Neuronal stem cell (in vitro differentiated cells): ENCODE measurements at regions not wholly inside any gene's neighbourhood (a gene's known extent, or its start where the extent isn't known, plus 50 kb on each side); places are given as distances from the start of the nearest gene placed in this dataset.
"Not testable (repeated sequence)": the region's sequence is repeated elsewhere in the genome, so short reads cannot be mapped to it uniquely, and the experiment has no call there.

ENCODE experiments used
- DNase-seq: peaks from one replicate; pipeline ENCODE4 v3.0.0-alpha.2; 2013; ENCODE audit warnings: low spot score
- H2AFZ ChIP-seq: one replicate; pipeline ENCODE4 v1.6.1; 2013; ENCODE audit warnings: mild to moderate bottlenecking, low read length, inconsistent platforms
- H2AK5ac ChIP-seq: 2 replicates; pipeline ENCODE4 v1.6.1; 2013; ENCODE audit warnings: low read depth, mild to moderate bottlenecking, inconsistent platforms, low read length, moderate library complexity, mixed read lengths
- H2BK120ac ChIP-seq: 2 replicates; pipeline ENCODE4 v1.6.1; 2013; ENCODE audit warnings: low read depth, mild to moderate bottlenecking, inconsistent platforms, low read length, moderate library complexity, mixed read lengths
- H2BK12ac ChIP-seq: one replicate; pipeline ENCODE4 v1.6.1; 2013; ENCODE audit warnings: low read length, inconsistent platforms
- H2BK15ac ChIP-seq: 2 replicates; pipeline ENCODE4 v1.6.1; 2013; ENCODE audit warnings: mild to moderate bottlenecking, low read length, inconsistent platforms, mixed read lengths
- H2BK5ac ChIP-seq: one replicate; pipeline ENCODE4 v1.6.1; 2013; ENCODE audit warnings: inconsistent platforms, mild to moderate bottlenecking, low read length, moderate library complexity
- H3K14ac ChIP-seq: one replicate; pipeline ENCODE4 v1.6.1; 2013; ENCODE audit warnings: low read length, inconsistent platforms
- H3K18ac ChIP-seq: 2 replicates; pipeline ENCODE4 v1.6.1; 2013; ENCODE audit warnings: low read length, inconsistent platforms
- H3K23ac ChIP-seq: 2 replicates; pipeline ENCODE4 v1.6.1; 2013; ENCODE audit warnings: low read depth, mild to moderate bottlenecking, mixed read lengths, low read length, inconsistent platforms; ENCODE audit not compliant: poor library complexity
- H3K27ac ChIP-seq: replicated peaks from 3 replicates; pipeline ENCODE4 v1.5.1; 2013; ENCODE audit warnings: low read length, inconsistent platforms
- H3K27me3 ChIP-seq, 3 experiments: 2 replicates each; pipeline ENCODE4 v1.6.1; 2013; ENCODE audit warnings: low read length in 3 of 3, mild to moderate bottlenecking in 2 of 3, inconsistent platforms in 1 of 3, low read depth in 1 of 3, mixed read lengths in 1 of 3, moderate library complexity in 1 of 3; ENCODE audit not compliant: control insufficient read depth in 3 of 3, insufficient read depth in 3 of 3
- H3K36me3 ChIP-seq, 2 donors: replicated peaks in 1 of 2; 2 replicates each; pipeline ENCODE4 v1.6.1; 2013; ENCODE audit warnings: low read length in 2 of 2; ENCODE audit not compliant: control insufficient read depth in 2 of 2, insufficient read depth in 2 of 2
- H3K4ac ChIP-seq: 2 replicates; pipeline ENCODE4 v1.6.1; 2013; ENCODE audit warnings: inconsistent platforms, mild to moderate bottlenecking, low read length, moderate library complexity
- H3K4me1 ChIP-seq, 2 donors: 1 replicate in 1 of 2; 2 replicates in 1 of 2; pipeline ENCODE4 v1.6.1; 2013; ENCODE audit warnings: low read length in 2 of 2, low read depth in 1 of 2; ENCODE audit not compliant: control insufficient read depth in 2 of 2, insufficient read depth in 1 of 2
- H3K4me2 ChIP-seq: one replicate; pipeline ENCODE4 v1.6.1; 2013; ENCODE audit warnings: mild to moderate bottlenecking, low read length, inconsistent platforms; ENCODE audit not compliant: insufficient read depth, poor library complexity, severe bottlenecking
- H3K4me3 ChIP-seq, 2 donors: 2 replicates each; pipeline ENCODE4 v1.5.1; 2013; ENCODE audit warnings: low read length in 2 of 2, mild to moderate bottlenecking in 2 of 2, inconsistent platforms in 1 of 2, moderate library complexity in 1 of 2
- H3K79me1 ChIP-seq: one replicate; pipeline ENCODE4 v1.6.1; 2013; ENCODE audit warnings: low read depth, mild to moderate bottlenecking, inconsistent platforms, low read length, moderate library complexity
- H3K9ac ChIP-seq: one replicate; pipeline ENCODE4 v1.6.1; 2013; ENCODE audit warnings: mild to moderate bottlenecking, low read depth, low read length, inconsistent platforms; ENCODE audit not compliant: poor library complexity
- H3K9me3 ChIP-seq, 2 donors: replicated peaks in 1 of 2; 2 replicates each; pipeline versions ENCODE3 to v1.6.1; 2013; ENCODE audit warnings: low read length in 2 of 2, mild to moderate bottlenecking in 2 of 2, inconsistent platforms in 1 of 2, low read depth in 1 of 2, mixed read lengths in 1 of 2, moderate library complexity in 1 of 2; ENCODE audit not compliant: control insufficient read depth in 2 of 2, insufficient read depth in 1 of 2
- H4K8ac ChIP-seq: one replicate; pipeline ENCODE4 v1.6.1; 2013; ENCODE audit warnings: low read depth, mild to moderate bottlenecking, inconsistent platforms, low read length, moderate library complexity
- H4K91ac ChIP-seq: one replicate; pipeline ENCODE4 v1.6.1; 2013; ENCODE audit warnings: low read length, low read depth, mild to moderate bottlenecking, inconsistent platforms; ENCODE audit not compliant: poor library complexity
- WGBS, 2 donors: extraction: QIAGEN DNeasy Blood & Tissue Kit; methylation state at CpG; one replicate each; pipeline ENCODE4 v1.1.7; 2013; ENCODE audit warnings: missing lambda C conversion rate in 2 of 2, mixed read lengths in 1 of 2; ENCODE audit not compliant: insufficient read length in 2 of 2, insufficient replicate concordance in 1 of 2; ENCODE audit errors: extremely low coverage in 2 of 2; 5-methylcytosine and 5-hydroxymethylcytosine counted together

GRCh38 chr15:100733101-100733842, 130.9 kb downstream of the ASB7 start:
- Histone ChIP-seq H2BK15ac (no peak overlapping the region), H3K4me2 (no peak overlapping the region), H3K4me1 (peaks cover 0 to 2% of the 10 kb centered on the region in 2 donors), H3K79me1 (no peaks in the 10 kb centered on the region), H2AFZ (no peak overlapping the region), H3K27me3 (peaks cover 0 to 3% (median 0%) of the 10 kb centered on the region in 3 experiments), H2BK12ac (no peak overlapping the region), H3K9ac (no peak overlapping the region), H3K4me3 (no peak overlapping the region), H3K14ac (no peak overlapping the region), H3K36me3 (no peaks in the 10 kb centered on the region), H3K9me3 (no peaks in the 10 kb centered on the region), H3K18ac (no peak overlapping the region), H3K23ac (no peak overlapping the region), H2AK5ac (no peak overlapping the region), H4K8ac (no peak overlapping the region), H4K91ac (no peak overlapping the region), H2BK120ac (no peak overlapping the region), H3K4ac (no peak overlapping the region), H3K27ac (no peak overlapping the region), H2BK5ac (no peak overlapping the region)
- no peak for DNase-seq
- WGBS, 2 donors: no CpG with 5 or more reads among the region's 8 CpGs

GRCh38 chr15:100733843-100734185, 131.4 kb downstream of the ASB7 start:
- H4K8ac ChIP-seq, H3K23ac ChIP-seq, H3K4me2 ChIP-seq, H2AK5ac ChIP-seq, H3K9me3 ChIP-seq, H4K91ac ChIP-seq, H3K79me1 ChIP-seq, DNase-seq, H2BK5ac ChIP-seq, H3K4me3 ChIP-seq, H3K4ac ChIP-seq, H2BK15ac ChIP-seq, H3K9ac ChIP-seq, H3K14ac ChIP-seq, H3K36me3 ChIP-seq, H2BK12ac ChIP-seq, H3K18ac ChIP-seq, H3K27ac ChIP-seq, H2AFZ ChIP-seq, H3K27me3 ChIP-seq, H3K4me1 ChIP-seq, H2BK120ac ChIP-seq: not testable (repeated sequence)
- WGBS, 2 donors: no CpG with 5 or more reads among the region's 3 CpGs

GRCh38 chr15:100734586-100734985, 132.2 kb downstream of the ASB7 start:
- WGBS, 2 donors: no CpG with 5 or more reads among the region's 5 CpGs
- no peaks in the 10 kb centered on the region for H3K79me1 ChIP-seq
- no peak overlapping the region for H3K4me2 ChIP-seq

DNA sequence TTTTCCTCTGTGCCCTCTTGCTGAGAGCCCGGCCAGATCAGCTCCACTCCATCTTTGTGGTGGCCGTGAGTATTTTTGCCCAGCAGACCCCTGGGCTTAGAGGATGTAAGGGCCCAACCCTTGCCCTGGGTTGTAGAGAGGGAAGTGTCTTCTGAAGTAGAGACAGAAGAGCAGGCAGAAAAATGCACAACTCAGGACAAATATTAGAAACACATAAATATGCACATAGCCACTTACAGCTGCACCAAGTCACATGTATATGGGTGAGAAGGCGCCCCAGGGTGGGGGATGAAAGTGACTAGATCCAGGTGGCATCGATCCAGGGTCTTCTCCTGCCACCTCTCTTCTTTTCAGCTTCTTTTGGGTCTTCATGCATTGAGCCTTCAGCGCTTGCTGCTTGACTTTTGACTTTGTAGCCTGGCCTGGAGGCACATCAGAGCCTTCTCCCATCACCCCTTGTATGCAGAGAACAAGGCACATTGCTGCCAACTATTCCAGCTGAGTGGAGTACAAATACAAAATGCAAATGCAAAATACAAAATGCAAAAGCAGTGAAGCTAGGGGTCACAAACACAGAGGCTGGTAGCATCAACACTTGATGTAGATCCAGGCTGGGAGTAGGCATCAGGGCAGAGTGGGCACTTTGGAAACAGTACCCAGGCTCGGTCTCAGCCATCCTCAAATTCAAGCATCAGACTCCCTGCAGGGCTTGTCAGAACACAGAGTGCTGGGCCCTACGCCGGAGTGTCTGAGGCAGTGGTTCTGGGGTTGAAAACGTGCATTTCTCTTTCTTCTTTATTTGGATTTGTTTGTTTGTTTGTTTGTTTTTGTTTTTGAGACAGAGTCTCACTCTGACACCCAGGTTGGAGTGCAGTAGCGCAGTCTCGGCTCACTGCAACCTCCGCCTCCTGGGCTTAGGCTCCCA, 133.0 kb downstream of the ASB7 start:
- DNase-seq: no peak
- Histone ChIP-seq H2BK12ac (no peak overlapping the region), H3K9ac (no peak overlapping the region), H3K36me3 (no peaks in the 10 kb centered on the region), H4K91ac (no peak overlapping the region), H4K8ac (no peak overlapping the region), H3K27me3 (peaks cover 0 to 4% (median 0%) of the 10 kb centered on the region in 3 experiments), H2AFZ (no peak overlapping the region), H2AK5ac (no peak overlapping the region), H2BK5ac (no peak overlapping the region), H3K79me1 (no peaks in the 10 kb centered on the region), H2BK120ac (no peak overlapping the region), H3K27ac (no peak overlapping the region), H3K4me2 (no peak overlapping the region), H3K4me3 (no peak overlapping the region), H3K14ac (no peak overlapping the region), H3K9me3 (no peaks in the 10 kb centered on the region), H3K4me1 (peaks cover 0 to 2% of the 10 kb centered on the region in 2 donors), H3K18ac (no peak overlapping the region), H2BK15ac (no peak overlapping the region), H3K23ac (no peak overlapping the region), H3K4ac (no peak overlapping the region)
- no CpG with 5 or more reads among the region's 12 CpGs for WGBS, 2 donors

More at GRCh38 chr15:100734586-100734985, 132.2 kb downstream of the ASB7 start:
- Histone ChIP-seq H2AK5ac (no peak overlapping the region), H2BK12ac (no peak overlapping the region), H4K91ac (no peak overlapping the region), H2BK120ac (no peak overlapping the region), H3K18ac (no peak overlapping the region), H3K9ac (no peak overlapping the region), H4K8ac (no peak overlapping the region), H2AFZ (no peak overlapping the region), H2BK15ac (no peak overlapping the region), H3K9me3 (no peaks in the 10 kb centered on the region), H3K27ac (no peak overlapping the region), H3K27me3 (peaks cover 0 to 4% (median 0%) of the 10 kb centered on the region in 3 experiments), H2BK5ac (no peak overlapping the region), H3K14ac (no peak overlapping the region), H3K4ac (no peak overlapping the region), H3K36me3 (no peaks in the 10 kb centered on the region), H3K4me1 (peaks cover 0 to 2% of the 10 kb centered on the region in 2 donors), H3K4me3 (no peak overlapping the region), H3K23ac (no peak overlapping the region)
- no peak for DNase-seq
